Urothelium cell line (cell line): ENCODE measurements at regions not wholly inside any gene's neighbourhood (a gene's known extent, or its start where the extent isn't known, plus 50 kb on each side); places are given as distances from the start of the nearest gene placed in this dataset.
A peak's percentile ranks its signal among the peaks of the same experiment; 100 is the strongest.
"Not testable (repeated sequence)": the region's sequence is repeated elsewhere in the genome, so short reads cannot be mapped to it uniquely, and the experiment has no call there.

Experiments used
- DNase-seq: peaks from one replicate; pipeline ENCODE4 v3.0.0; 2011; ENCODE audit warnings: low spot score, mixed read lengths
- FAIRE-seq: peaks from 2 replicates; lab custom pipeline; 2011; peaks lifted over from hg19 to GRCh38; lab: Jason Lieb, UNC

DNA sequence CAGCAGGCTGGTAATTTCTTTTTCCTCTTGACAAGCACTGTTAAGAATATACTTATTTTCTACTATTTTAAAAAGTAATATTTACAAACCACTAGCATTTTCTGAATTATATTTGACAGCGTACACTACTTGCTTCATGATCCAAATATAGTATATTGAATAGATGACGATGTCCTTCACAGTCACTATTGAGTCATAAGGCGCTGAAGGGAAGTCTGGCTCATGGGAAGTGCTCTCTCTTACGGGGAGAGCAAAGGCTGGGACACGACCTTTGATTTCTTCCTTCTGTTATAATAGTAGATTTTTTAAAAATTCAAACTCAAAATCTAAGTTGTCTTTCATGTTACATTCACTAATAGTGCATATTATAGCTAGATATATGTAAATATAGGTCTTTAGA, 357.1 kb downstream of the SOCS6 start:
- FAIRE-seq (no peak), DNase-seq (no peak)

DNA sequence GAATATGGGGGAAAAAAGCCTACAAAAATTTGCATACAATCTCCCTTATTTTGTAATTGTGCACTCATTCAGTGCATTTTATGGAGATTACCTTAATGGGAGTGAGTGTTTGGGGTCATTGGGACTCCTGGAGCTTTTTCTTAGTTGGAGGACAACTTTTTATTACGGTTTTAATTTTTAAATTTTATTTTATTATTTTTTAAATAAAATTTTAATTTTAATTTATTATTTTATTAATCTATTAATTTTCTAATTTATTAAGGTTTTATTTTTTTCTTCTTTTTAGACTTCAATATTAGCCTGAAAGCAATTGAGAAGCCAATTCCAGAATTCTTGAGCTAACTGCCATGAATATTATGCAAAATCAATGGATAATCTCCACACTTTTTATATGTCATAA, 355.0 kb downstream of the SOCS6 start:
- DNase-seq, result no peak
- no peak for FAIRE-seq

DNA sequence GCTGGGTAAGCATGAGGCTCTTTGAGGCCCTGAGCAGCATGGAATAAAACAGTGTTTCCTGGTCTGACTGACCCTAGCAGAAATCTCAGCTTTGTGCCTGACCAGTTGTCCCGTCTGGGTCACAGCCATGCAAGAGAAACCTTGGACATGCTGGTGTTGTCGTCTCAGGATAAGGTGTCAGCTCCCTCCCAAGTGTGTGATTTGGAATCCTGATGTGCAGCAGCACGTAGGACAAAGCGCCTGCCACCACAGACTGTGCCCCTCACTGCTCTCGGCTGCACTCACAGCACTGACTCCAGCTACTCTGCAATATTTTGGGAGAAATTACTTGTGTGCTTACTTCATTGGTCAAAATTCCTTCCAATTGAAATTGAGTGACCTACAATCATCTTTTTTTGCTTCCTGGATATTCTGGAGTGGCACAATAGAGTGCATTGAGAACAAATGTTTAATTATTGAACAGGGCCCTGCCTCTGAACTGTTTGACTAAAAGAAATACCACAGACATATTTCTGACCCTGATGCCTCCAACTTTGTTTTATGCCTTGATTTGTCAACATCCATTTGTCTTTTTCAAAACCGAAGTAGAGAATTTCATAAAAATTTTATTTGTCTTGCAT, 352.4 kb downstream of the SOCS6 start:
- FAIRE-seq (no peak), DNase-seq (no peak)

DNA sequence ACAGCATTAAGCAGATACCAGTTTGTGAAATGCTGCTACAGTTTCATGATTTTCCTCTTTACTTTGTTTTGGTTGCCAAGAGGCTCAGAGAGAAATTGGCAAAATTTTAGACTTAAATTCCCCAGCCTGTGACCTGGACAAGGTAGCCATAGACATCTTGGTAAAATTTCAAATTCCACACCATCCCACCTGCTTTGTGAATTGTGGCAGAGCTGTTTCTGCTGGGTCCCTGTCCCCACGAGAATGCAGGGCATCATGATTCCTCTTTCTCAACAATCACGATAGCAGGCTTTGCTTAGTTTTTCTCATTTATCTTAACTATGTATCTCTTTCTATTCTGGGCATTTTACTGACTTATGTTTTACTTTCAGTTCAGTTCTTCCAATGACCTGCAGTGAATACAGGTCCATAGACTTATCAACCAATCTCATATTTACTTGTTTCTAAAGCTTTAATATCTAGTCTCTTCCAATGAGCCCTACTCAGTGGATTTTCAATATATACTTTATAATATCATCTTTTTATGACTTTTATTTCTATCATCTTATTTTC, 351.6 kb downstream of the SOCS6 start:
- FAIRE-seq, result no peak
- DNase-seq, result no peak

DNA sequence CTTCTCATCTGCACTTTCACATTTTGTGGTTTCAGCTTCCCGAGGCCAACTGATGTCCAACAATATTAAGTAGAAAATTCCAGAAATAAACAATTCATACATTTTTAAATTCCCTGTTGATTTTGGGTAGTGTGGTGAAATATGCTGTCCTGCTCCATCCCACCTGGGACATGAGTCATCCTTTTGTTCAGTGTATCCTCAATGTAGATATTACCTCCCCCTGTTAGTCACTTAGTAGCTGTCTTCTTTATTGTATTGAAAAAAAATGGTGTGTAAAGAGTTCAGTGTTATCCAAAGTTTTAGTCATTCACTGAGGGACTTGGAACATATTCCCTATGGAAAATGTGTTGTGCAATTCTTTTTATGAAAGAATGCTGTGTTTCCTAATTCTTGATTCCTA, 348.1 kb downstream of the SOCS6 start:
- DNase-seq, result peak; percentile 49
- FAIRE-seq, result no peak

DNA sequence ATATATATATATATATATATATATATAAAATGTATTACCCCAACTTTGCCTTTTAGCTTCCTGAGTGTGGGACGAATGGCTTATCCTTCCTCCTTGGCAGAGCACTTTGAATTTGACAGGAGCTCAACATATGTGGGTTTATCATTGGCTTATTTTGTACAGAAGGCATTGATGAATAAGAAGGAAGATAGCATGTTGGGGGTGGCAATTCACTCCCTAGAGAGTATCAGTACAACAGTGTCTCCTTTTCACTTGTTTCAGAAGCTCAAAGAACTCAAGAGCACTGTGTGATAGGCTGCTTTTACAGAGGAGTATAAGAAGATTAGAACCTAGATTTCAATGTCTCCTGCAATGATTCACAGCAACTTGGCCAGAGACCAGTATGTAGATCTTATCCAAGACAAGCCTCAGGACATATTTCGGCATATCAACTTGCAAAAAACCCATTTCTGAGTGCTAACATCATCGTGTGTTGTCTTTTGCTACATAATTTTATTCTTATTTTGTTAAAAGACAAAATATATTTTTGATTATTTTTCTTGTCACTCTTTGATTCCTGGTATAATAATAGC, 345.8 kb downstream of the SOCS6 start:
- FAIRE-seq (no peak), DNase-seq (no peak)

DNA sequence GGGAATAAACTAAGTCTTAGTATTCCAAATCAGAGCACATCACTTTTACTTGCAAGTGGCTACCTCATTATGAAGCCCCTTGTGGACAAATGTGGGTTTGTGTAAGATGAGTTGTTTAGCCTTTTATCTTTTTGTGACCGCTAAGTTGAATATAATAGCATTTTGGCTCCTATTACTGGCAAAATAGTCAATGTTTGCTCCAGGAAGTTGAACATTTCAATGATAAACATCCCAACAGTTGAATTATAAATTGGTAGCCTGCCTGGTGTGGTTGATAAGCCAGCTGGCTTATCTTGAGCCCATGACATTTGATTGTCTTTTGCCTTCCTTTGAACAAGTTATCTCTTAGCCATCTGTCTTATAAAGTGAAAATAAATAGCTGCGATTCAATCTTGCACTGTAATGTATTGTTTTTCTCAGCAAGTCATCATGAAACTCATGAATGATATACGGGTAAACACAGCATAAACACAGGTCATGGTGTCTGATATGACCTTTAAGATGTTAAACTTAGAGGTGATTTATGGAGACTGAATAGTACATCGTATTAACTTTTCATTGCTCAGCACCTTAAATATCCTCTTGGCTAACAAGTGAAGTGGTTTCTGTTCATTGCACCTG, 338.4 kb downstream of the SOCS6 start:
- DNase-seq (no peak), FAIRE-seq (no peak)

DNA sequence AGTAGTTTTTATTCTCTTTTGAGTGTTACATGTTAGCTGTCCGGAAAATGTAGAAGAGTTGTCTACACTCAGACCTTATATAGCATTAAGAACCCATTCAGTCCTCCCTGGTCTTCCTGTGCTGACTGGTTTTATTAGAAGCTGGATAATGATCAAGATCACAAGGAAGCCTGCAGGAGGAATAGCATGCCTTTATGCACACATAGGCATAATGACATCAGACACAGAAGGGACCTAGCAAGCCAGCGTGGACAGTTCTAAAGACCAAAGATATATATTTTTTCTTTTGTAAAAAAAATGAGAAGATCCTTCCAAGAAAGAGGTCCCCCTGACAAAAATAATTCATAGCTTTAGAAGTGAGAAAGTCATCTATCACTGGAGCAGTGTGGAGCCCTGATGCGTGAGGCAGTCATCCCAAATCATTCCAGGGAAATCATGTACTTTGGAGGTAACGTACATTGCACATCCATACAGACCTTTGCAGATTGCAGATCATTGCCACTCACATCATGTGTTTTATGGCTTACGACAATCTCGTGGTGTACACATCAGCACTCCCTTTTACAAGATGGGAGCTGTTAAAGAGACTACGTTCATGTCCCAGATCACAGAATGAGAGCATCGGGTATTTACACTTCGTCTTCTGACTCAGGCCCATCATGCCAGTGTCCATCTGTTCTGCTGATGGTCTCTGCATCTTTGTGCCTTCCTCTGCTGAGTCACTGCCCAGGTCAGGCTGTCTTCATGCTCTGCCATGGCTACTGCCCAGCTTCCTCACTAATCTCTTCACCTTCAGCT, 334.0 kb downstream of the SOCS6 start:
- no peak for DNase-seq
- no peak for FAIRE-seq

DNA sequence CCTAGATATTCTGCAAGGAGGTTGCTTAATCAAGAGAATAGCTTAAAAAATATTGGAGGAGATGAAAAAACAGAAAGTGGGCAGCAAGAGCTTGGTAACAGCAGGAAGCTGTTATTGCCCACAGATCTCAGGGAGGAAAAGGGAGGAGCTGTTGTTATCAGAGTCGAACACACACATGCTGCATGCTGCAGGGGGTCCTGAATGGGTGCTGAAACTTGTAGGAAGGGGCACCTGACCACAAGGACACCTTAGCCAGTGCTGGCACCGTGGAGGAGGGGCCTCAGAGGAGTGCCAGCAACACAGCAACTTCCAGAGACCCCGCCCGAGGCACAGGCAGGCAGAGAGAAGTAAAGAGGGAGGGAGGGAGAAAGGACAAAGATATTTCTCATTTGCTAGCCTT, 332.9 kb downstream of the SOCS6 start:
- DNase-seq, result no peak
- no peak for FAIRE-seq

DNA sequence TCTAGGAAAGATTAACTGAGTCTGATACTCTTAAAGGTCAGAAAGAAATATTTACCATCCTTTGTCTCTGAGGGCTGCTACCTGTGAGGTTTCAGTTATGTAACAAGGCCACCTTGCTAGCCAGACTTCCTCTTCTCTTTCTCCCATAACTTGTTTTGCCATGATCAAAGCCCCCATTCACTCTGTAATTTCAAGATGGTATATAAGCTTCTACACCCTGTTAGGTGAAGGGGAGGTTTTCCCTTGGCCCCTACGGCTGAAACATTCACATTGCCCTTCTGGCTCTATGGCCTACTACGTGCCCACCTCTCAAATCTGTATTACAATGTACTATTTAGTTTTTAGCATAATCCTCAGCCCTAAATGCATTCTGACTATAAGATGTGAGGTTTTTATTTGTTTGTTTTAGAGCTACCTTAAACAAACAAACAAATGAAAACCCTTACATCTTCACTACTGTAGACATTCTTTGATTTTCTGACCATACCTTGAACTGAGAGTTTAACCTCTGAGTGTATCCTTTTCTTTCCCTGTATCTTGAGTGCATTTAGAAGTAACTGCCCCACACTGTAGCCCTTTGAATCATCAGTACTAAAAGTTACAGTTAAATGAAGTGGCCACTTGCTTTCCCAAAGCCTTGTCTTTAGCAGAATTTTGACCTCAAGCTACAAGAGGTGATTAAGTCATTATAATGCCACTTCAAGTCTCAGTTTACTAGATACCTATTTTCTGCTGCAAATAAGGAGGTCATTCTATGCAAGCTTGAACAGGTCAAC, 332.2 kb downstream of the SOCS6 start:
- DNase-seq, result no peak
- no peak for FAIRE-seq

DNA sequence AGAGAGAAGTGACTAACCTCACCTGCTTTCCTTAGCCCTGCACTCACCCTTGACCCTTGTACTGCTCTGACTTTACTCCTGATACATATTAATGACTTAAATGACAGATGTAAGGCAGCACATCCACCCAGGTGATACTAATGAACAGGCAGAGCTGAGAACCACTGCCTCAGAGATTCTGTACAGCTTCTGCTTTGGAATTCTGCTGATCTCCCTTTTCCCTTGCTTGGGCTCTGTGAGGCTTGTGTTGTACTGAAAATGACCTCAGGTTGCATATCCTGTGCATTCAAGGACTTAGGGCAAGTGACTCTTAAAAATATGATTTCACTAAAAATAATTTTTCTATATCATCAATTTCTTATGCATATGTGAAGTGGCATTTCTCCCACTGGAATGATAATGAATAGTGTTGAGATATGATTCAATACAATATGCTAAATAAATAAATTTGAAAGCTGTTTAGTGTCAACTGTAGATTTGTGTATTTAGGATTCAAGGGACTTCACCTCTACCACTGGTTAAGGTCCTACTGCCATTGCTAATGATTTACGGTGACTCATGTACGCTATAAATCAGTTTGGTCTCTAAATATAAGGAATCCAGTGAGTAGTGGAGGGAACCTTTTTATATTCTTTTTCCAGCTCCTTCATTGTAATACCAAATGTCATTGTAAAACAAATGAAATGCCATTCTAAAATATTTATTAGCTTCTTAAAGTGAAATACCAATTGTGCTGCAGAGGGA, 328.3 kb downstream of the SOCS6 start:
- DNase-seq, result no peak
- FAIRE-seq, result no peak

DNA sequence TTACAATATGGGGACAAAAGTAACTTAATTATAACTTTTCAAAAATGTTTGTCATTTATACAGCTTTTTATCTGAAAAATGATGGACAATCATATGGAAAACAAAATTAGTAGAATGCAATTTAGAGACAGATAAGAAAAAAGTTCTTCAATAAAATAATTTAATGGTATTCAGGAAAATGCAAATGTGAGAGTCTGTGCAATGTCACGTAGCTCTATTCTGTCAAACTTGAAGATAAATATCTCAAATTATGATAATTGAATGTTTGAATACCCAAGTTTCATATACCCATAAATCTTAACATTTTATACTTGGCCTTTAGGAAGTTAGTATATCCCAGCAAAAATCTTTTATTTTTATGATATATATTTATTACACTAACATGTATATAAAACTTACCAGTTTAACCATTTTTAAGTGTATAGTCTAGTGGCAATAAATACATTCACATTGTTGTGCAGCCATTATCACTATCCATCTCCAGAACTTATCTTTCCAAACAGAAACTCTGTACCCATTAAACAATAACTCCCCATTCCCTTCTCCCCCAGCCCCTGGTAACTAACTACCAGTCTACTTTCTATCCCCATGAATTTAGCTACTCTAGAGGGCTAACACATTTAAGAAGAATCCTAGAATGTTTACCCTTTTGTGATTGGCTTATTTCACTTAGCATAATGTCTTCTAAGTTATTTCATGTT, 311.5 kb downstream of the SOCS6 start:
- DNase-seq (no peak), FAIRE-seq (no peak)

DNA sequence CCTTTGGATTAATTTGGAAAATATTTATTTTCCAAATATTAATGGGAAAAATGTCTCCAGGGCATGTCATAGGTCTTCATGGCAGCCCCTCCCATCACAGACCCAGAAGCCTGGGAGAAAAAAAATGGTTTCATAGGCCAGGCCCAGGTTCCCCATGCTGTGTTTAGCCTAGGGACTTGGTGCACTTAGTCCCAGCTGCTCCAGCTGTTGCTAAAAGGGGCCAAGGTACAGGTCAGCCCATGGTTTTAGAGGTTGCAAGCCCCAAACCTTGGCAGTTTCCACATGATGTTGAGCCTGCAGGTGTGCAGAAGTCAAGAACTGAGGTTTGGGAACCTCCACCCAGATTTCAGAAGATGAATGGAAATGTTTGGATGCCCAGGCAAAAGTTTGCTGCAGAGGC, 309.6 kb downstream of the SOCS6 start:
- no peak for FAIRE-seq
- no peak for DNase-seq

DNA sequence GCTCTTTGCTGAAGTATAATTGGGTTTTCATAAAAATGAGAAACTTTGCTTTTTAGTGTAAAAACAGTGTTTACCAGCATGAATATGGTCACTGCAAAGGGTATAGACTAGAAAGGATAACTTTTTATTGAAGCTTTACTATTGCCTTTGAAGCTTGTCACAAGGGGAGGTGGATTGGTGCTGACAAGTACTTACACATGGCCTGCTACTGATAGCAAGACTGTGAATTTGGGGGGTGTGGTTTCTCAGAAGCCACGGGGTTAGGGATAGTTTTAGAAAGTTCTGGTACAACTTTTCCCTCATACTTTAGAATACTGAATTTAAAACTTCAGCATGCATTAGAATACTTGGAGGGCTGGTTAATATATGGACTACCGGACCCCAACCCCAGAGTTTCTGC, 294.1 kb downstream of the SOCS6 start:
- DNase-seq (no peak), FAIRE-seq (no peak)

DNA sequence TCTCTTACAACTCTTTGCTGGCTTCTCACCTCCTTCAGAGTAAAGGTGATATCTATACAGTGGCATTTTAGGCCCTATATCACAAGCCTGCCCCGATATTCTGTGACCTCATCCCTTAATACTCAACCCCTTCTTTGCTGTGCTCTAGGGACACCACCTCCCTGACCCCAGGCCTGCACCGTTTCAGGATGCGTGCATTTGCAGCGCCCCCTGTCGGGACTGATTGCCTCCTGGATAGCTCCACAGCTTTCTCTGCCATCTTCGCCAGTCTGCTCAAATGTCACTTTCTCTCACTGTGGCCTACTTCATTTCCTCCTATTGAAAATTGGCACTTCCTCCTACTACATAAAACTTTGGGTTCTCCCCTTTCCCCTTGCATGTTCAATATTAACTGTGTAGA, 289.6 kb downstream of the SOCS6 start:
- DNase-seq, result no peak
- FAIRE-seq, result no peak

DNA sequence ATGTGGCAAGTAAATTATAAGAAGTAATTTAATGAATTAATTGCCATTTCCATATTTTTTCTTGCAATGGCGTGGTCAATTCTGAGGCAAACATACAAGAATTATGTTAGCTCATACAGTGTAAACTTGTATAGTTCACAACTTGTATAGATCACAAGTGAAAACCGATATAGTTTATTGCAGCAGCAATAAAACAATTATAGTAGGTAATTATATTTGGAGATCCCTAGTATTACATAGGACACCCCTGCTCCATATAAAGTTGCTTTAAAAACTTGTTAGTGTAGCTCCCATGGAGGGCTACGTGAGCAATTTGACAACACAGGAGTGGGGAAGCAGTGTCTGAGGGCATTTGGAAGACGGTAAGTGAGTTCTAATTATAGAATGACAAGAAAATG, 288.2 kb downstream of the SOCS6 start:
- FAIRE-seq, result no peak
- no peak for DNase-seq

DNA sequence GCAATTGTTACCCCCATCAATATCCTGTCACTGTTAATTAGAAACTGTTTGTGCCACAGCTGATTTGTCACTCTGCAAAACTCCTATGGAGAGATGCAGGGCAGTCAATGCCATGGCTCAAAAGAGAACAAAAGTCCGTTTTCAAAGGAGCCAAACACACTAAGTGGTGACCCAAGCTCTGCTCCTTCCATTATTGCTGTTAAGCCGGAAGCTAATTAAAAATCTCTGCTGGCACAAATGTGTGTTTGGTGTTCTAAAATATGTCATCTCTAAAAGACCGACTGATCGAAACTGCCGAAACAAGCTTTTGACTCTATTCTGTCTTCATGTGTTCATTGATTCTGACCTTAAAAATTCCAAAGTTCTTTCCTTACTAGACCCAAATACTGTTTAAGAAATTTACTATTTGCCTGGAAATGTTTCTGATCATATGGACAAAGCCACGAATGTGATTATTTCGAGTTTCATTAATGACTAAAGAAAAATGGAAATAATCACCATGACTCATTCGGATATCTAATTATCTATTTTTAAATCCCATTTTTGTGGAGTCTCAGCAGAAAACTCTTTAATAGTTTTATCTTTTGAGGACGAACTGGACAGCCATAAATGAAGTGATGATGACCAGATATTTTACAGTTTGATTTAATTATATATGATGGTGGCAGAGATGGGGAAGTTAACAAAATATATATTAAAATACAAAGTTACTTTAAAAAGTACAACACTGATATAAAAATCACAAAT, 287.6 kb downstream of the SOCS6 start:
- FAIRE-seq (no peak), DNase-seq (no peak)

DNA sequence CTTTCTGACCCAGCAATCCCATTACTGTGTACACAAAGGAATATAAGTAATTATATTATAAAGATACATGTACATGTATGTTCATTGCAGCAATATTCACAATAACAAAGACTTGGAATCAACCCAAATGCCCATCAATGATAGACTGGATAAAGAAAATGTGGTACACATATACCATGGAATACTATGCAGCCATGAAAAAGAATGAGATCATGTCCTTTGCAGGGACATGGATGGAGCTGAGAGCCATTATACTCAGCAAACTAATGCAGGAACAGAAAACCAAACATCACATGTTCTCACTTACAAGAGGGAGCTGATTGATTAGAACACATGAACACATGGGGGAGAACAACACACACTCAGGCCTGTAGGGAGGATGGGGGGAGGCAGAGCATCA, 286.1 kb downstream of the SOCS6 start:
- not testable (repeated sequence) for DNase-seq, FAIRE-seq

DNA sequence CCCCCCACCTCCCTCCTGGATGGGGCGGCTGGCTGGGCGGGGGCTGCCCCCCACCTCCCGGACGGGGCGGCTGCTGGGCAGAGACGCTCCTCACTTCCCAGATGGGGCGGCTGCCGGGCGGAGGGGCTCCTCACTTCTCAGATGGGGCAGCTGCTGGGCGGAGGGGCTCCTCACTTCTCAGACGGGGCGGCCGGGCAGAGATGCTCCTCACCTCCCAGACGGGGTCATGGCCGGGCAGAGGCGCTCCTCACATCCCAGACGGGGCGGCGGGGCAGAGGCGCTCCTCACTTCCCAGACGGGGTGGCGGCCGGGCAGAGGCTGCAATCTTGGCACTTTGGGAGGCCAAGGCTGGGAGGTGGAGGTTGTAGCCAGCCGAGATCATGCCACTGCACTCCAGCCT, 280.8 kb downstream of the SOCS6 start:
- DNase-seq, FAIRE-seq: not testable (repeated sequence)
